ENCODE measurements at regions not wholly inside any gene's neighbourhood (a gene's known extent, or its start where the extent isn't known, plus 50 kb on each side); places are given as distances from the start of the nearest gene placed in this dataset.
"Not testable (repeated sequence)": the region's sequence is repeated elsewhere in the genome, so short reads cannot be mapped to it uniquely, and the experiment has no call there.

DNA sequence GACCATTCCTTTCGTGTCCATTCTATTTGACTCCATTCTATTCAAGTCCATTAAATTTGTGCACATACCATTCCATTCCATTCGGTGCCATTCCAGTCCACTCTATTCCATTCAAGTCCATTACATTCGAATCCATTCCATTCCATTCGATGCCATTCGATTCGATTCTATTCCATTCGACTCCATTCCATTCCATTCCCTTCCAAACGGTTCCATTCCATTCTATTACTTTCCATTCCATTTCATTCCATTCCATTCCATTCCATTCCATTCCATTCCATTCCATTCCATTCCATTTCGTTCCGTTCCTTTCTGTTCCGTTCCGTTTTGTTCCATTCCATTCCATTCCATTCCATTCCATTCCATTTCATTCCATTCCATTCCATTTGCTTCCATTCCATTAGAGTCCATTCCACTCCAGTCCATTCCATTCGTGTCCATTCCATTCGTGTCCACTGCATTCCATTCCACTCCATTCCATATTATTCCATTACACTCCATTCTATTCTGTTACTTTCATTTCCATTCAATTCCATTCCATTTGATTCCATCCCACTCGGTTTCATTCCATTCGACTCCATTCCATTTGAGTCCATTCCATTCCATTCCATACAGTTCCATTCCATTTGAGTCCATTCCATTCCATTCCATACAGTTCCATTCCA, 2595.3 kb upstream of the TPTE start:
- TF ChIP-seq CTCF (conservative IDR thresholded peaks at IDR 0.05; ENCODE audit: low read depth, low read length); EZH2 (IDR thresholded peaks at IDR 0.05; ENCODE audit: low read length, unreplicated experiment); EZH2phosphoT487 (IDR thresholded peaks at IDR 0.05; ENCODE audit: borderline replicate concordance, low read length): not testable (repeated sequence)

Measured in PC-3 (cell line).